GM23338 (cell line): ENCODE measurements at regions not wholly inside any gene's neighbourhood (a gene's known extent, or its start where the extent isn't known, plus 50 kb on each side); places are given as distances from the start of the nearest gene placed in this dataset.

Experiments used
- CREB1 ChIP-seq: fragments of 250-450 bp; sonication (Bioruptor Pico); IDR thresholded peaks from 2 replicates; pipeline ENCODE4 v1.5.0; 2020; ENCODE audit warnings: low read depth, mild to moderate bottlenecking, moderate library complexity
- EZH2phosphoT487 ChIP-seq: fragments of 200-600 bp; sonication (generic); IDR thresholded peaks from one replicate; pipeline ENCODE4 v1.8.1; 2018; ENCODE audit warnings: antibody characterized with exemption; ENCODE audit not compliant: unreplicated experiment
- JUNB ChIP-seq: IDR thresholded peaks from one replicate; pipeline ENCODE4 v1.6.1; 2016; ENCODE audit warnings: antibody characterized with exemption; ENCODE audit not compliant: unreplicated experiment
- NANOG ChIP-seq: IDR thresholded peaks from 2 replicates; pipeline ENCODE4 v1.6.1; 2016; ENCODE audit warnings: antibody characterized with exemption, borderline replicate concordance
- STAT1 ChIP-seq: IDR thresholded peaks from one replicate; pipeline ENCODE4 v1.6.1; 2016; ENCODE audit warnings: antibody characterized with exemption; ENCODE audit not compliant: unreplicated experiment
- ZNF114 ChIP-seq: fragments of 250-450 bp; sonication (Bioruptor Pico); IDR thresholded peaks from 2 replicates; pipeline ENCODE4 v1.5.0; 2020; ENCODE audit warnings: mild to moderate bottlenecking, moderate library complexity
- TF ChIP-seq, protein P1 (sequence below): fragments of 250-450 bp; sonication (Bioruptor Pico); IDR thresholded peaks from 2 replicates; pipeline ENCODE4 v1.5.0; 2020; ENCODE audit warnings: mild to moderate bottlenecking, moderate library complexity
- TF ChIP-seq, protein P2 (sequence below): IDR thresholded peaks from 2 replicates; pipeline ENCODE4 v1.6.1; 2016; ENCODE audit warnings: antibody characterized with exemption
- TF ChIP-seq, protein P3 (sequence below): IDR thresholded peaks from one replicate; pipeline ENCODE4 v1.6.1; 2018; ENCODE audit warnings: antibody characterized with exemption; ENCODE audit not compliant: unreplicated experiment

DNA sequence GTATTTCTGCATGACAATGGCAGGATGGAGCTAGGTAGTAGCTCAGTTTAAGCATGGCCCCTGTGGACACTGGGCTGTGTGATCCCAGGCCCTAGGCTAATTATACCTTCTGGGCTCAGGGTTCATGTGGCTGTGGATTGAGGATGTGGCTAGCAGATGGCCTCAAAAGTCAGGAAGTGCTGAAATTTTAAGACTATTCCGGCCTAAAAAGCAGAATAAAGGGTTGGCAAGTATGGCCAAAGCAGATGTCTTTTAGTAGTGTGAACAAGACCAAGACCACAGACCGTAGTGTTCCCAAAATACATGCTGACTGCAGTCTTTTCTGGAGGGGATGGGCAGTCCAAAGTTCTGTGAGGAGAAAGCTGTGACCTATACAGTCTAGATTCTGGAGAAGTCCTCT is 115.7 kb upstream of the RAG2 start (continued):
- TF ChIP-seq, protein P1, sequence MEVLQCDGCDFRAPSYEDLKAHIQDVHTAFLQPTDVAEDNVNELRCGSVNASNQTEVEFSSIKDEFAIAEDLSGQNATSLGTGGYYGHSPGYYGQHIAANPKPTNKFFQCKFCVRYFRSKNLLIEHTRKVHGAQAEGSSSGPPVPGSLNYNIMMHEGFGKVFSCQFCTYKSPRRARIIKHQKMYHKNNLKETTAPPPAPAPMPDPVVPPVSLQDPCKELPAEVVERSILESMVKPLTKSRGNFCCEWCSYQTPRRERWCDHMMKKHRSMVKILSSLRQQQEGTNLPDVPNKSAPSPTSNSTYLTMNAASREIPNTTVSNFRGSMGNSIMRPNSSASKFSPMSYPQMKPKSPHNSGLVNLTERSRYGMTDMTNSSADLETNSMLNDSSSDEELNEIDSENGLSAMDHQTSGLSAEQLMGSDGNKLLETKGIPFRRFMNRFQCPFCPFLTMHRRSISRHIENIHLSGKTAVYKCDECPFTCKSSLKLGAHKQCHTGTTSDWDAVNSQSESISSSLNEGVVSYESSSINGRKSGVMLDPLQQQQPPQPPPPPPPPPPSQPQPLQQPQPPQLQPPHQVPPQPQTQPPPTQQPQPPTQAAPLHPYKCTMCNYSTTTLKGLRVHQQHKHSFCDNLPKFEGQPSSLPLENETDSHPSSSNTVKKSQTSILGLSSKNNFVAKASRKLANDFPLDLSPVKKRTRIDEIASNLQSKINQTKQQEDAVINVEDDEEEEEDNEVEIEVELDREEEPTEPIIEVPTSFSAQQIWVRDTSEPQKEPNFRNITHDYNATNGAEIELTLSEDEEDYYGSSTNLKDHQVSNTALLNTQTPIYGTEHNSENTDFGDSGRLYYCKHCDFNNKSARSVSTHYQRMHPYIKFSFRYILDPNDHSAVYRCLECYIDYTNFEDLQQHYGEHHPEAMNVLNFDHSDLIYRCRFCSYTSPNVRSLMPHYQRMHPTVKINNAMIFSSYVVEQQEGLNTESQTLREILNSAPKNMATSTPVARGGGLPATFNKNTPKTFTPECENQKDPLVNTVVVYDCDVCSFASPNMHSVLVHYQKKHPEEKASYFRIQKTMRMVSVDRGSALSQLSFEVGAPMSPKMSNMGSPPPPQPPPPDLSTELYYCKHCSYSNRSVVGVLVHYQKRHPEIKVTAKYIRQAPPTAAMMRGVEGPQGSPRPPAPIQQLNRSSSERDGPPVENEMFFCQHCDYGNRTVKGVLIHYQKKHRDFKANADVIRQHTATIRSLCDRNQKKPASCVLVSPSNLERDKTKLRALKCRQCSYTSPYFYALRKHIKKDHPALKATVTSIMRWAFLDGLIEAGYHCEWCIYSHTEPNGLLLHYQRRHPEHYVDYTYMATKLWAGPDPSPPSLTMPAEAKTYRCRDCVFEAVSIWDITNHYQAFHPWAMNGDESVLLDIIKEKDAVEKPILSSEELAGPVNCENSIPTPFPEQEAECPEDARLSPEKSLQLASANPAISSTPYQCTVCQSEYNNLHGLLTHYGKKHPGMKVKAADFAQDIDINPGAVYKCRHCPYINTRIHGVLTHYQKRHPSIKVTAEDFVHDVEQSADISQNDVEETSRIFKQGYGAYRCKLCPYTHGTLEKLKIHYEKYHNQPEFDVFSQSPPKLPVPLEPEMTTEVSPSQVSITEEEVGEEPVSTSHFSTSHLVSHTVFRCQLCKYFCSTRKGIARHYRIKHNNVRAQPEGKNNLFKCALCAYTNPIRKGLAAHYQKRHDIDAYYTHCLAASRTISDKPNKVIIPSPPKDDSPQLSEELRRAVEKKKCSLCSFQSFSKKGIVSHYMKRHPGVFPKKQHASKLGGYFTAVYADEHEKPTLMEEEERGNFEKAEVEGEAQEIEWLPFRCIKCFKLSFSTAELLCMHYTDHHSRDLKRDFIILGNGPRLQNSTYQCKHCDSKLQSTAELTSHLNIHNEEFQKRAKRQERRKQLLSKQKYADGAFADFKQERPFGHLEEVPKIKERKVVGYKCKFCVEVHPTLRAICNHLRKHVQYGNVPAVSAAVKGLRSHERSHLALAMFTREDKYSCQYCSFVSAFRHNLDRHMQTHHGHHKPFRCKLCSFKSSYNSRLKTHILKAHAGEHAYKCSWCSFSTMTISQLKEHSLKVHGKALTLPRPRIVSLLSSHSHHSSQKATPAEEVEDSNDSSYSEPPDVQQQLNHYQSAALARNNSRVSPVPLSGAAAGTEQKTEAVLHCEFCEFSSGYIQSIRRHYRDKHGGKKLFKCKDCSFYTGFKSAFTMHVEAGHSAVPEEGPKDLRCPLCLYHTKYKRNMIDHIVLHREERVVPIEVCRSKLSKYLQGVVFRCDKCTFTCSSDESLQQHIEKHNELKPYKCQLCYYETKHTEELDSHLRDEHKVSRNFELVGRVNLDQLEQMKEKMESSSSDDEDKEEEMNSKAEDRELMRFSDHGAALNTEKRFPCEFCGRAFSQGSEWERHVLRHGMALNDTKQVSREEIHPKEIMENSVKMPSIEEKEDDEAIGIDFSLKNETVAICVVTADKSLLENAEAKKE = no peak
- TF ChIP-seq JUNB (no peak), ZNF114 (CRISPR knock-in tag) (no peak), STAT1 (no peak), NANOG (no peak), EZH2phosphoT487 (no peak), CREB1 (CRISPR knock-in tag) (no peak)
- TF ChIP-seq, protein P2, sequence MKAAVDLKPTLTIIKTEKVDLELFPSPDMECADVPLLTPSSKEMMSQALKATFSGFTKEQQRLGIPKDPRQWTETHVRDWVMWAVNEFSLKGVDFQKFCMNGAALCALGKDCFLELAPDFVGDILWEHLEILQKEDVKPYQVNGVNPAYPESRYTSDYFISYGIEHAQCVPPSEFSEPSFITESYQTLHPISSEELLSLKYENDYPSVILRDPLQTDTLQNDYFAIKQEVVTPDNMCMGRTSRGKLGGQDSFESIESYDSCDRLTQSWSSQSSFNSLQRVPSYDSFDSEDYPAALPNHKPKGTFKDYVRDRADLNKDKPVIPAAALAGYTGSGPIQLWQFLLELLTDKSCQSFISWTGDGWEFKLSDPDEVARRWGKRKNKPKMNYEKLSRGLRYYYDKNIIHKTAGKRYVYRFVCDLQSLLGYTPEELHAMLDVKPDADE = no peak
- TF ChIP-seq, protein P3, sequence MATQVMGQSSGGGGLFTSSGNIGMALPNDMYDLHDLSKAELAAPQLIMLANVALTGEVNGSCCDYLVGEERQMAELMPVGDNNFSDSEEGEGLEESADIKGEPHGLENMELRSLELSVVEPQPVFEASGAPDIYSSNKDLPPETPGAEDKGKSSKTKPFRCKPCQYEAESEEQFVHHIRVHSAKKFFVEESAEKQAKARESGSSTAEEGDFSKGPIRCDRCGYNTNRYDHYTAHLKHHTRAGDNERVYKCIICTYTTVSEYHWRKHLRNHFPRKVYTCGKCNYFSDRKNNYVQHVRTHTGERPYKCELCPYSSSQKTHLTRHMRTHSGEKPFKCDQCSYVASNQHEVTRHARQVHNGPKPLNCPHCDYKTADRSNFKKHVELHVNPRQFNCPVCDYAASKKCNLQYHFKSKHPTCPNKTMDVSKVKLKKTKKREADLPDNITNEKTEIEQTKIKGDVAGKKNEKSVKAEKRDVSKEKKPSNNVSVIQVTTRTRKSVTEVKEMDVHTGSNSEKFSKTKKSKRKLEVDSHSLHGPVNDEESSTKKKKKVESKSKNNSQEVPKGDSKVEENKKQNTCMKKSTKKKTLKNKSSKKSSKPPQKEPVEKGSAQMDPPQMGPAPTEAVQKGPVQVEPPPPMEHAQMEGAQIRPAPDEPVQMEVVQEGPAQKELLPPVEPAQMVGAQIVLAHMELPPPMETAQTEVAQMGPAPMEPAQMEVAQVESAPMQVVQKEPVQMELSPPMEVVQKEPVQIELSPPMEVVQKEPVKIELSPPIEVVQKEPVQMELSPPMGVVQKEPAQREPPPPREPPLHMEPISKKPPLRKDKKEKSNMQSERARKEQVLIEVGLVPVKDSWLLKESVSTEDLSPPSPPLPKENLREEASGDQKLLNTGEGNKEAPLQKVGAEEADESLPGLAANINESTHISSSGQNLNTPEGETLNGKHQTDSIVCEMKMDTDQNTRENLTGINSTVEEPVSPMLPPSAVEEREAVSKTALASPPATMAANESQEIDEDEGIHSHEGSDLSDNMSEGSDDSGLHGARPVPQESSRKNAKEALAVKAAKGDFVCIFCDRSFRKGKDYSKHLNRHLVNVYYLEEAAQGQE = no peak
